Mucosa of rectum (tissue), 2 donors: ENCODE measurements at regions not wholly inside any gene's neighbourhood (a gene's known extent, or its start where the extent isn't known, plus 50 kb on each side); places are given as distances from the start of the nearest gene placed in this dataset.

Experiments
- H3K27ac ChIP-seq, 2 donors: one replicate each; pipeline ENCODE4 v1.7.0; 2013; ENCODE audit warnings: inconsistent platforms in 2 of 2, low read depth in 2 of 2, low read length in 2 of 2
- H3K27me3 ChIP-seq, 2 donors: one replicate each; pipeline ENCODE4 v1.7.0; 2013; ENCODE audit warnings: low read length in 2 of 2; ENCODE audit not compliant: control insufficient read depth in 2 of 2, insufficient read depth in 2 of 2
- H3K36me3 ChIP-seq, 2 donors: one replicate each; pipeline ENCODE4 v1.7.0; 2013; ENCODE audit warnings: low read length in 2 of 2; ENCODE audit not compliant: control insufficient read depth in 2 of 2, insufficient read depth in 2 of 2
- H3K4me1 ChIP-seq, 2 donors: one replicate each; pipeline ENCODE4 v1.7.0; 2013; ENCODE audit warnings: low read length in 2 of 2, mild to moderate bottlenecking in 1 of 2; ENCODE audit not compliant: control insufficient read depth in 2 of 2, insufficient read depth in 2 of 2
- H3K4me3 ChIP-seq, 2 donors: one replicate each; pipeline ENCODE4 v1.7.0; 2013; ENCODE audit warnings: low read length in 2 of 2
- H3K9ac ChIP-seq, 2 donors: one replicate each; pipeline ENCODE4 v1.7.0; 2013; ENCODE audit warnings: low read length in 2 of 2, low read depth in 1 of 2, mild to moderate bottlenecking in 1 of 2
- H3K9me3 ChIP-seq, 2 donors: one replicate each; pipeline ENCODE4 v1.7.0; 2013; ENCODE audit warnings: low read length in 2 of 2; ENCODE audit not compliant: control insufficient read depth in 2 of 2
- donor health status: healthy.
- donor health status: Normal muscosa, but diverticular disease.

GRCh38 chr5:117417501-117417900 lies 842.9 kb upstream of the SEMA6A start:
- H3K36me3 ChIP-seq = no peaks in the 10 kb centered on the region
- no peak overlapping the region for H3K9ac ChIP-seq
- H3K9me3 ChIP-seq = no peaks in the 10 kb centered on the region
- H3K27me3 ChIP-seq = no peaks in the 10 kb centered on the region
- no peaks in the 10 kb centered on the region for H3K4me1 ChIP-seq
- H3K4me3 ChIP-seq = no peak overlapping the region
- H3K27ac ChIP-seq = no peak overlapping the region

DNA sequence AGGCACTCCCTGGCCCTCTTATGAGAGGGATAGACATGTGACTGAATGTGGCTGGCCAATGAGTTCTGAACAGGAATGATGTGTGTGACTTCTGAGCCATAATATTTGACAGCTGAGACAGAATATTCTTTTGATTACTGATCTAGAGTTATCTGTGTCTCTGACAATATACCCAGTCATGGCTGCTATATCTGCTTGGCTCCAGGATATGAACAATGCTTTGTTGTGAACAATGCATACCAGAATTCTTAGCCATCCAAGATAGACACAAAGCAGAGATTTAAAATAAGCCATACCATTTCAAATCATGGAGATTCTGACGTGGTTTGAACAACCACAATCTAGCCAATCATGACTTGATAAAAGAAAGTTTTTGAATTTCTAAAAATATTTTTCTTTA lies 840.3 kb upstream of the SEMA6A start:
- Histone ChIP-seq H3K9ac (no peak overlapping the region), H3K27ac (no peak overlapping the region), H3K27me3 (no peaks in the 10 kb centered on the region), H3K9me3 (no peaks in the 10 kb centered on the region), H3K4me1 (peaks cover 0 to 3% of the 10 kb centered on the region in 2 donors), H3K4me3 (no peak overlapping the region), H3K36me3 (no peaks in the 10 kb centered on the region)

- Histone ChIP-seq H3K27ac (no peak overlapping the region), H3K4me3 (no peak overlapping the region), H3K27me3 (no peaks in the 10 kb centered on the region), H3K9me3 (no peaks in the 10 kb centered on the region), H3K4me1 (peaks cover 0 to 3% of the 10 kb centered on the region in 2 donors), H3K9ac (no peak overlapping the region), H3K36me3 (no peaks in the 10 kb centered on the region)
These were observed 837.1 kb upstream of the SEMA6A start for GRCh38 chr5:117411701-117412100.

- Histone ChIP-seq H3K27me3 (no peaks in the 10 kb centered on the region), H3K9me3 (no peaks in the 10 kb centered on the region), H3K4me1 (peaks cover 4 to 6% of the 10 kb centered on the region in 2 donors), H3K27ac (no peak overlapping the region), H3K4me3 (peak overlapping the region in 1 of 2 donors; percentile 5), H3K36me3 (no peaks in the 10 kb centered on the region), H3K9ac (no peak overlapping the region)
These were observed 830.6 kb upstream of the SEMA6A start for GRCh38 chr5:117405197-117405596.

DNA sequence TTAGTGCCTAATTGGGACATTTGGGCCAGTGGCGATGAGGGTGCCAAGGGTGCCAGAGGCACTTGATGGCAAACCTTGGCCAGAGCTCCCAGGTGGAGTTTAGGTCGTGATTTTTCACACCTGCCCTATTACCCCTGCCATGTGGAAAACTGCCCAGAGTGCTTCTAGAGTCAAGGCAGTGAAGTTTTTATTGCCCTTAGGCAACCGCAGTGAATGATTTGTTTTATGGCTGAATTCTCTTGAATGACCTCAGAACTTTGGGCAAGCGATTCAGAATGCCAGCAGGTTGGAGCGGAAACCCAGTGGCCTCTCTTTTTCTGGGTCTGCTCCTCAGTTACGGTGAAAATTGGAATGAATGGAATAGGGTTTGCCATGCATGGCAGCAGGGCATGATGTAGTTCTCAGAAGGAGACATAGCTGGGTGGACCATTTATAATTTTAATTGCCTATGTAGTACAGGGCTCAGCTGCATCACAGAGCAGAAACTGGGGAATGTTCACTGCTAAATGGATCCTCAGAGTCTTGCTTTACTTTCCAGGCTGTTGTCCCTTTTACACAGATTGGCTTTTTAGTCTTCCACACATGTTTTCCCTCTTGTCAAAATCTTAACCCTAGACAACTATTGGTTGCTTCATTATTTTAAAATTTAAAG lies 820.0 kb upstream of the SEMA6A start:
- no peak overlapping the region for H3K9ac ChIP-seq
- no peaks in the 10 kb centered on the region for H3K36me3 ChIP-seq
- H3K4me3 ChIP-seq = no peak overlapping the region
- no peaks in the 10 kb centered on the region for H3K27me3 ChIP-seq
- H3K4me1 ChIP-seq = peaks cover 2 to 6% of the 10 kb centered on the region in 2 donors
- H3K27ac ChIP-seq = no peak overlapping the region
- no peaks in the 10 kb centered on the region for H3K9me3 ChIP-seq

DNA sequence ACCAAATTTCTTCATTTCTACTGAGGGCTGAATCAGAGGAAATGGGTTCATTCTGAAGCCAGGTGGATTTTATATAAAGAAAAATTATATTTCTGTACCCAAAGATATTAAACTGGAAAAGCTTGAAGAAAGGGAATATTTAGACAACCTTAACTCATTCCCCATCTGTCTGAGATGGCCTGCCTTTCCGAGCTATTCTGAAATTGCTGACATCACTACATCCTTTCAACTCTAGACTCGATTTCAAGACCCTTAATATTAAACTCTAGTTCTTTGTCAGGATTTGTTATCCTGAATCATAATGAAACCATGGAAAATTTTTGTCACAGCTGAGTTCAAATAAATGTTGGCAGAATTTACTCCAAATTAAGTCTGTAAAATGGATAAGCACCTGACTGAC lies 818.5 kb upstream of the SEMA6A start:
- no peaks in the 10 kb centered on the region for H3K36me3 ChIP-seq
- no peaks in the 10 kb centered on the region for H3K9me3 ChIP-seq
- H3K9ac ChIP-seq = no peak overlapping the region
- no peak overlapping the region for H3K27ac ChIP-seq
- no peak overlapping the region for H3K4me3 ChIP-seq
- peaks cover 2 to 6% of the 10 kb centered on the region in 2 donors for H3K4me1 ChIP-seq
- no peaks in the 10 kb centered on the region for H3K27me3 ChIP-seq

- Histone ChIP-seq H3K27ac (no peak overlapping the region), H3K36me3 (no peaks in the 10 kb centered on the region), H3K9ac (no peak overlapping the region), H3K27me3 (no peaks in the 10 kb centered on the region), H3K9me3 (no peaks in the 10 kb centered on the region), H3K4me1 (no peaks in the 10 kb centered on the region), H3K4me3 (no peak overlapping the region)
These were observed 805.7 kb upstream of the SEMA6A start for GRCh38 chr5:117380316-117380715.

GRCh38 chr5:117379521-117379920 lies 804.9 kb upstream of the SEMA6A start:
- no peaks in the 10 kb centered on the region for H3K27me3 ChIP-seq
- H3K36me3 ChIP-seq = no peaks in the 10 kb centered on the region
- H3K4me3 ChIP-seq = no peak overlapping the region
- no peaks in the 10 kb centered on the region for H3K9me3 ChIP-seq
- no peak overlapping the region for H3K27ac ChIP-seq
- no peak overlapping the region for H3K9ac ChIP-seq
- no peaks in the 10 kb centered on the region for H3K4me1 ChIP-seq

DNA sequence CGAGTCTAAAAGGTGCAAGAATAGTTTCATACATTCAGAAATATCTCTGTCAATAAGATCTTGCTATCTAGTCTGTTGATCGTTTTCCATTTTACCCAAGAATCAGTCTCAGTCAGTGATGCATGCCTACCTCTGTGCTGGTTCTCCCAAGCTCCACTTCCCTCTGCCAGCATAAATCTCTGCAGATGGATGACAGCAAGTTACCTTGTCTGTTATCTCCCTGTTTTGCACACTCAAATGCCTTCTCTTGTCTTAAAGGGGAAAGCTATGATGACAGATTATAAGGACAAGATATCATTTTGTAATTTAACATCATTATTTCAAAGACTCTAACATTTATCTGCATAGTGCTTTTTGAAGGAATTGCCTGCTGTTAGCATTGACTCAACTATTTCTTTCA lies 802.1 kb upstream of the SEMA6A start:
- H3K9me3 ChIP-seq = no peaks in the 10 kb centered on the region
- H3K4me1 ChIP-seq = no peaks in the 10 kb centered on the region
- H3K4me3 ChIP-seq = no peak overlapping the region
- no peaks in the 10 kb centered on the region for H3K27me3 ChIP-seq
- no peaks in the 10 kb centered on the region for H3K36me3 ChIP-seq
- no peak overlapping the region for H3K9ac ChIP-seq
- H3K27ac ChIP-seq = no peak overlapping the region

- Histone ChIP-seq H3K4me3 (no peak overlapping the region), H3K4me1 (no peaks in the 10 kb centered on the region), H3K27ac (no peak overlapping the region), H3K9ac (no peak overlapping the region), H3K36me3 (no peaks in the 10 kb centered on the region), H3K9me3 (no peaks in the 10 kb centered on the region), H3K27me3 (no peaks in the 10 kb centered on the region)
These were observed 785.3 kb upstream of the SEMA6A start for GRCh38 chr5:117359895-117360294.

GRCh38 chr5:117357886-117358285 lies 783.3 kb upstream of the SEMA6A start:
- Histone ChIP-seq H3K27me3 (no peaks in the 10 kb centered on the region), H3K4me1 (no peaks in the 10 kb centered on the region), H3K9me3 (no peaks in the 10 kb centered on the region), H3K36me3 (no peaks in the 10 kb centered on the region), H3K9ac (no peak overlapping the region), H3K4me3 (no peak overlapping the region), H3K27ac (no peak overlapping the region)
